ENCODE measurements at regions not wholly inside any gene's neighbourhood (a gene's known extent, or its start where the extent isn't known, plus 50 kb on each side); places are given as distances from the start of the nearest gene placed in this dataset.
"Not testable (repeated sequence)": the region's sequence is repeated elsewhere in the genome, so short reads cannot be mapped to it uniquely, and the experiment has no call there.

DNA sequence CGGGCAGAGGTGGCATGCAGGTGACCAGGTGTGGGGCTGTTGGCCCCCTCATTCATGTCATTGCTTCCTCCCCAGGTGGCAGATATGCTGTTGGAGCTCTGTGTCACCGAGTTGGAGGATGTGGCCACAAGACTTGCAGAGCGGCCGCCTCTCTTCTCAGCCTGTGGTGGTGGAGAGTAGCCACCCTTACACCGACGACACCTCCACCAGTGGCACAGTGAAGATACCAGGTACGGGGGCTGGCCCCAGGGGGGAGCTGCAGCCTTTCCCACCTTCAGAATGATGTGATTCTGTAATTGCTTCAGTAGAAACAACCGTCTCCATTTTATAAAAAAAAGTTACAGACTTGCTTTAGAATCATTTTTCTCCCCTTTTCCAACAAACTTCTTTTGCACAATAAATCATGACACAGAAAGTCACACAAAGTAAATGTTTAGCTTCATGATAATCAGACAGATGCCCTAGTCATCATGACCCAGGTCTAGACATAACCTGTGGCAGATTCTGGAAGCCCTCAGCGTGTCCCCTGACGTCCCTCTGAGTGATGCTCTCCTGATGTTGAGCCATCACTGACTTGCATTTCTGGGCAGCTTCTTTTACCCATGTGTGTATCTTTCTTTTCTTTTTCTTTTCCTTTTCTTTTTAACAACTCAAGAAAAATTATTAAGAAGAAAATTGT lies 76.0 kb upstream of the FAN1 start:
- Histone ChIP-seq H3K4me3 (ENCODE audit: low read depth, low read length) (no peak overlapping the region), H3K27me3 (ENCODE audit: control insufficient read depth, insufficient read depth, low read length) (no peaks in the 10 kb centered on the region), H3K36me3 (ENCODE audit: control insufficient read depth, insufficient read depth, low read length) (no peaks in the 10 kb centered on the region)
- TF ChIP-seq, protein P1, sequence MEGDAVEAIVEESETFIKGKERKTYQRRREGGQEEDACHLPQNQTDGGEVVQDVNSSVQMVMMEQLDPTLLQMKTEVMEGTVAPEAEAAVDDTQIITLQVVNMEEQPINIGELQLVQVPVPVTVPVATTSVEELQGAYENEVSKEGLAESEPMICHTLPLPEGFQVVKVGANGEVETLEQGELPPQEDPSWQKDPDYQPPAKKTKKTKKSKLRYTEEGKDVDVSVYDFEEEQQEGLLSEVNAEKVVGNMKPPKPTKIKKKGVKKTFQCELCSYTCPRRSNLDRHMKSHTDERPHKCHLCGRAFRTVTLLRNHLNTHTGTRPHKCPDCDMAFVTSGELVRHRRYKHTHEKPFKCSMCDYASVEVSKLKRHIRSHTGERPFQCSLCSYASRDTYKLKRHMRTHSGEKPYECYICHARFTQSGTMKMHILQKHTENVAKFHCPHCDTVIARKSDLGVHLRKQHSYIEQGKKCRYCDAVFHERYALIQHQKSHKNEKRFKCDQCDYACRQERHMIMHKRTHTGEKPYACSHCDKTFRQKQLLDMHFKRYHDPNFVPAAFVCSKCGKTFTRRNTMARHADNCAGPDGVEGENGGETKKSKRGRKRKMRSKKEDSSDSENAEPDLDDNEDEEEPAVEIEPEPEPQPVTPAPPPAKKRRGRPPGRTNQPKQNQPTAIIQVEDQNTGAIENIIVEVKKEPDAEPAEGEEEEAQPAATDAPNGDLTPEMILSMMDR (IDR thresholded peaks at IDR 0.05; ENCODE audit: insufficient read depth, low read length, severe bottlenecking) = no peak
- FAIRE-seq (no peak), DNase-seq (ENCODE audit: low read depth) (no peak)

DNA sequence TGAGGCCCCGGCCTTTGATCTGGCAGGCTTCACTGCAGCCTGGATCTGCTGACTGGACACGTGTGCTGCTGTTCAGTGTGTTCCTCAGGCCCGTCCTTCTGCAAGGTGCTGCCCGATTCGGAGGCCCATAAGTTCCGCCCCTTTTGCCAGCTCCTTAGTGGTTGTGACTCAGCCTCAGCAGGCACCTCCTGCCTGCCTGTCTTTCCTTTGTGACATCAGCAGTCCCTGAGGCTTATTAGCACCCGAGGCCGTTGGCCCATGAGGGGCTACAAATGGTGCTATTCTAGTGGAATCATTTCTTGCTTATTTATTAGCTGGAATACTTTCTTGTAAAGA lies 75.4 kb upstream of the FAN1 start:
- peak; percentile 33 for DNase-seq (ENCODE audit: low read depth)
- not testable (repeated sequence) for H3K27me3 ChIP-seq (ENCODE audit: control insufficient read depth, insufficient read depth, low read length); H3K4me3 ChIP-seq (ENCODE audit: low read depth, low read length); H3K36me3 ChIP-seq (ENCODE audit: control insufficient read depth, insufficient read depth, low read length); FAIRE-seq

DNA sequence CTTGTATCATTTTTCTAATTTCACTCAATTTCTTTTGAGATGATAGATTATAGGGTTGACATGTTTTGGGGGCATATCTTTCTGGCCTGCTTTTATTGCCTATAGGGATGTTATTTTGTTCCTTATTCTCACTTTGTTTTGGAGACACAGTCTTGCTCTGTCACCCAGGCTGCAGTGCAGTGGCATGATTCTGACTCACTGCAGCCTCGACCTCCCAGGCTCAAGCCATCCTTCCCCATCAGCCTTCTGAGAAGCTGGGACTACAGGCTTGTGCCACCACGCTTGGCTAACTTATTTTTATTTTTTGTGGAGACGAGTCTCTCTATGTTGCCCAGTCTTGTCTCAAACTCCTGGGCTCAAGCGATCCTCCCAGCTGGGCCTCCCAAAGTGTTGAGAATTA lies 72.8 kb upstream of the FAN1 start:
- DNase-seq (ENCODE audit: low read depth) = no peak
- FAIRE-seq = no peak
- H3K36me3 ChIP-seq (ENCODE audit: control insufficient read depth, insufficient read depth, low read length) = no peaks in the 10 kb centered on the region
- H3K27me3 ChIP-seq (ENCODE audit: control insufficient read depth, insufficient read depth, low read length) = no peaks in the 10 kb centered on the region
- TF ChIP-seq, protein P1 (IDR thresholded peaks at IDR 0.05; ENCODE audit: insufficient read depth, low read length, severe bottlenecking) = no peak
- no peak overlapping the region for H3K4me3 ChIP-seq (ENCODE audit: low read depth, low read length)

DNA sequence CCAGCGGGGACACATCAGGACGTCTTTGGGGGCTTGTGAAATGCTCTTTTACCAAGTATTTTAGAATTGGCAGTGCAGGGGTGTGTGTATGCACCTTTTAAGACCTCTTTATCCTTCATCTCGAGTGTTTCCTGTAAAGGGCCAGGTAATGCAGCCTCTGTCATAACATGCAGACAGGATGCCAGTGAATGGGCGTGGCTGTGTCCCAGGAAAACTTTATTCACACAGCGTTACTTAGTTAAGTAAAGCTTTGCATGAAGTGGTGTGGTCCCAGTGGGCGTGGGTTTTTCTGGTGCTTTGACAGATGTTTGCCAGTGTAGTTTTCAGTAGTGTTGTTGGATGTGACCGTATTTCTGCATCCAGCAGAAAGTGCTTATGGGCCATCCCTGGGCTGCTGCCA lies 70.3 kb upstream of the FAN1 start:
- not testable (repeated sequence) for H3K27me3 ChIP-seq (ENCODE audit: control insufficient read depth, insufficient read depth, low read length); H3K36me3 ChIP-seq (ENCODE audit: control insufficient read depth, insufficient read depth, low read length); H3K4me3 ChIP-seq (ENCODE audit: low read depth, low read length)
- peak; percentile 59 for DNase-seq (ENCODE audit: low read depth)
- FAIRE-seq = peak; percentile 52

DNA sequence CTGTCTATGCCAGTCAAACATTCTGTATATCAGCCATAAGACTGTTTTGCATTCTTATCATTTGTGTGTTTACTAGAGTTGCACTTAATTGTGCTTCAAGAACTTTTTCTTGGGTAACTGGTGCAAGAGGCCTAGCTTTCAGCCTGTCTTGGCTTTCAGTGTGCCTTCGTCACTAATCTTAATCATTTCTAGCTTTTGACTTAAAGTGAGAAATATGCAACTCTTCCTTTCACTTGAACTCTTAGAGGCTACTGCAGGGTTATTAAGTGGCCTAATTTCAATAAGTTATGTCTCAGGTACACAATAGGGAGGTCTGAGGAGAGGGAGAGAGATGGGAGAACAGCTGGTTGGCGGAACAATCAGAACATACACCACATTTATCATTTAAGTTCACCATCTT lies 62.1 kb upstream of the FAN1 start:
- not testable (repeated sequence) for H3K4me3 ChIP-seq (ENCODE audit: low read depth, low read length); DNase-seq (ENCODE audit: low read depth); FAIRE-seq; H3K27me3 ChIP-seq (ENCODE audit: control insufficient read depth, insufficient read depth, low read length); H3K36me3 ChIP-seq (ENCODE audit: control insufficient read depth, insufficient read depth, low read length)

DNA sequence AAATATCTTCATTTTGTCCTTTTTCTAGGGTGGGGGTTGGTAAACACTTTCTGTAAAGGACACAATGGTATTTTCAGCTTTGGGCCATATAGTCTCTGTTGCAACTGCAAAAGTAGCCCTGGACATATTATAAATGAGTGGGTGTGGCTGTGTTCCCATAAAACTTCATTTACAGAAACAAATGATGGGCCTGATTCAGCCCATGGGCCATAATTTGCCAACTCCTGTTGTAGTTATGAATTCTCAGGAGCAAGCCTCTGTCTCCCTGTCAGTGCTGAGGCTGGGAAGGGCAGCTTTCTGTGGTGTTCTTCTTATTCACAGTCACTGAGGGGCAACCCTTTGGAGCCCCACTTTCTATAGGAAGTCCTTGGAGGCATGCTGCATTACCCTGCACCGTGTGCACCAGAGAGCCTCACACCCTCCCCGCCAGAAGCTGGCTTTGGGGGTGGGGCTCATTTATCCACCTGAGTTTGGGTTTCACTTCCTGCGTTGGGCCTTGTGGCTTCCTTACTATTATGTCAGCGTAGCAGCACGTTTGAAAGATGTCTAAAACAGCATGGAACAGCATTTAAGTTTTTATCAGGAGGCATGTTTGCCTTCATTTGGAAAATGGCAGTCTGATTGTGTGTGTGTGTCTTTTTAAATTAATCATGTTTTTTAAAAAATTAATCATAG lies 60.8 kb upstream of the FAN1 start:
- not testable (repeated sequence) for H3K36me3 ChIP-seq (ENCODE audit: control insufficient read depth, insufficient read depth, low read length); H3K4me3 ChIP-seq (ENCODE audit: low read depth, low read length); H3K27me3 ChIP-seq (ENCODE audit: control insufficient read depth, insufficient read depth, low read length); FAIRE-seq; DNase-seq (ENCODE audit: low read depth)

DNA sequence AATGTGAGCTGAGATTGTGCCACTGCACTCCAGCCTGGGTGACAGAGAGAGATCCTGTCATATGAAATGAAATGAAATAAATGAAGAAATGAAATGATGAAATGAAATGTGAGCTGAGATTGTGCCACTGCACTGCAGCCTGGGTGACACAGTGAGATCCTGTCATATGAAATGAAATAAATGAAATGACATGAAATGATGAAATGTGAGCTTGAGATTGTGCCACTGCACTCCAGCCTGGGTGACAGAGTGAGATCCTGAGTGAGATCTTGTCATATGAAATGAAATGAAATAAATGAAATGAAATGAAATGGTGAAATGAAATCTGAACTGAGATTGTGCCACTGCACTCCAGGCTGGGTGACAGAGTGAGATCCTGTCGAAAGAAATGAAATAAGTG lies 58.2 kb upstream of the FAN1 start:
- not testable (repeated sequence) for FAIRE-seq; DNase-seq (ENCODE audit: low read depth); H3K36me3 ChIP-seq (ENCODE audit: control insufficient read depth, insufficient read depth, low read length); H3K4me3 ChIP-seq (ENCODE audit: low read depth, low read length); H3K27me3 ChIP-seq (ENCODE audit: control insufficient read depth, insufficient read depth, low read length)

All from bronchial epithelial cell (primary cell).